ENCODE measurements at regions not wholly inside any gene's neighbourhood (a gene's known extent, or its start where the extent isn't known, plus 50 kb on each side); places are given as distances from the start of the nearest gene placed in this dataset.

- Histone ChIP-seq H3K4me2 (replicated peaks; ENCODE audit: extremely low read depth, low read length, poor library complexity, severe bottlenecking) (no peak overlapping the region), H3K27me3 (ENCODE audit: control insufficient read depth in 2 of 2, insufficient read depth in 2 of 2, low read length in 2 of 2) (no peaks in the 10 kb centered on the region), H2AFZ (ENCODE audit: insufficient read depth, low read depth, low read length, poor library complexity, severe bottlenecking) (no peak overlapping the region), H3K9me3 (replicated peaks in 1 of 2; ENCODE audit: control insufficient read depth in 1 of 2, insufficient read depth in 1 of 2, low read length in 2 of 2) (no peaks in the 10 kb centered on the region), H3K4me3 (replicated peaks in 1 of 3; ENCODE audit: low read depth in 2 of 3, low read length in 3 of 3) (no peak overlapping the region), H3K4me1 (ENCODE audit: control insufficient read depth in 1 of 2, insufficient read depth in 2 of 2, low read length in 2 of 2) (no peaks in the 10 kb centered on the region), H3K9ac (ENCODE audit: insufficient read depth, low read length, poor library complexity, severe bottlenecking) (no peak overlapping the region), H3K79me2 (ENCODE audit: insufficient read depth, low read length) (no peaks in the 10 kb centered on the region), H4K20me1 (ENCODE audit: insufficient read depth, low read length) (no peaks in the 10 kb centered on the region), H3K36me3 (replicated peaks in 1 of 2; ENCODE audit: control insufficient read depth in 1 of 2, insufficient read depth in 2 of 2, low read length in 2 of 2) (no peaks in the 10 kb centered on the region), H3K27ac (ENCODE audit: low read depth in 1 of 2, low read length in 2 of 2) (no peak overlapping the region)
- Mint-ChIP-seq H3K36me3 (no peaks in the 10 kb centered on the region), H3K27ac (no peak overlapping the region), H3K27me3 (ENCODE audit: low read depth in 3 of 3) (no peaks in the 10 kb centered on the region), H3K4me1 (no peaks in the 10 kb centered on the region), H3K4me3 (no peak overlapping the region), H3K9me3 (peaks cover 0 to 5% (median 0%) of the 10 kb centered on the region in 7 donors)
- TF ChIP-seq CTCF (IDR thresholded peaks at IDR 0.05), result no peak
- no peak for DNase-seq
- 83% methylated on average over 1 of the region's 3 CpGs for WGBS (ENCODE audit: insufficient coverage)
- intact Hi-C loops (cut with micrococcal nuclease), result no loop called here
These were observed 587.3 kb downstream of the ANXA1 start for GRCh38 chr9:73738741-73739530.

- Histone ChIP-seq H3K27me3 (ENCODE audit: control insufficient read depth in 2 of 2, insufficient read depth in 2 of 2, low read length in 2 of 2) (no peaks in the 10 kb centered on the region), H4K20me1 (ENCODE audit: insufficient read depth, low read length) (no peaks in the 10 kb centered on the region), H3K4me3 (replicated peaks in 1 of 3; ENCODE audit: low read depth in 2 of 3, low read length in 3 of 3) (no peak overlapping the region), H3K27ac (ENCODE audit: low read depth in 1 of 2, low read length in 2 of 2) (no peak overlapping the region), H3K9ac (ENCODE audit: insufficient read depth, low read length, poor library complexity, severe bottlenecking) (no peak overlapping the region), H3K79me2 (ENCODE audit: insufficient read depth, low read length) (no peaks in the 10 kb centered on the region), H3K4me2 (replicated peaks; ENCODE audit: extremely low read depth, low read length, poor library complexity, severe bottlenecking) (no peak overlapping the region), H3K9me3 (replicated peaks in 1 of 2; ENCODE audit: control insufficient read depth in 1 of 2, insufficient read depth in 1 of 2, low read length in 2 of 2) (no peaks in the 10 kb centered on the region), H2AFZ (ENCODE audit: insufficient read depth, low read depth, low read length, poor library complexity, severe bottlenecking) (no peak overlapping the region), H3K4me1 (ENCODE audit: control insufficient read depth in 1 of 2, insufficient read depth in 2 of 2, low read length in 2 of 2) (no peaks in the 10 kb centered on the region), H3K36me3 (replicated peaks in 1 of 2; ENCODE audit: control insufficient read depth in 1 of 2, insufficient read depth in 2 of 2, low read length in 2 of 2) (no peaks in the 10 kb centered on the region)
- TF ChIP-seq CTCF (IDR thresholded peaks at IDR 0.05), result no peak
- H3K4me3 Mint-ChIP-seq, result no peak overlapping the region
- peaks cover 0 to 2% (median 0%) of the 10 kb centered on the region in 7 donors for H3K9me3 Mint-ChIP-seq
- no peaks in the 10 kb centered on the region for H3K36me3 Mint-ChIP-seq
- no CpG with 5 or more reads among the region's 1 CpG for WGBS (ENCODE audit: insufficient coverage)
- DNase-seq, result no peak
- no peak overlapping the region for H3K27ac Mint-ChIP-seq
- H3K4me1 Mint-ChIP-seq, result no peaks in the 10 kb centered on the region
- no peaks in the 10 kb centered on the region for H3K27me3 Mint-ChIP-seq (ENCODE audit: low read depth in 3 of 3)
- intact Hi-C loops (cut with micrococcal nuclease), result no loop called here
These were observed 589.7 kb downstream of the ANXA1 start for GRCh38 chr9:73741316-73741715.

Measured in CD14-positive monocyte (primary cell).